WERI-Rb-1 (cell line): ENCODE measurements at regions not wholly inside any gene's neighbourhood (a gene's known extent, or its start where the extent isn't known, plus 50 kb on each side); places are given as distances from the start of the nearest gene placed in this dataset.
"Not testable (repeated sequence)": the region's sequence is repeated elsewhere in the genome, so short reads cannot be mapped to it uniquely, and the experiment has no call there.

Source experiments
- DNase-seq: peaks from one replicate; pipeline ENCODE4 v3.0.0-alpha.2; 2020
- H3K27ac ChIP-seq: fragments of 250-450 bp; sonication (Bioruptor Pico); 2 replicates; pipeline ENCODE4 v1.5.1; 2020; ENCODE audit warnings: mild to moderate bottlenecking, moderate library complexity
- H3K27me3 ChIP-seq: fragments of 250-450 bp; sonication (Bioruptor Pico); 2 replicates; pipeline ENCODE4 v1.5.1; 2021; ENCODE audit warnings: mild to moderate bottlenecking, low read depth, moderate library complexity; ENCODE audit not compliant: insufficient read depth, severe bottlenecking
- H3K36me3 ChIP-seq: fragments of 250-450 bp; sonication (Bioruptor Pico); 2 replicates; pipeline ENCODE4 v1.5.1; 2020; ENCODE audit warnings: mild to moderate bottlenecking, moderate library complexity
- H3K4me3 ChIP-seq: 2 replicates; pipeline ENCODE4 v1.5.1; 2011; ENCODE audit warnings: low read depth, mild to moderate bottlenecking, control low read depth, low read length
- H3K9me3 ChIP-seq: fragments of 250-450 bp; sonication (Bioruptor Pico); 2 replicates; pipeline ENCODE4 v1.5.1; 2021; ENCODE audit warnings: mild to moderate bottlenecking, moderate library complexity; ENCODE audit not compliant: severe bottlenecking
- TF ChIP-seq, protein P1 (sequence below): IDR thresholded peaks from 2 replicates; pipeline ENCODE4 v1.5.1; 2011; ENCODE audit warnings: low read depth, mild to moderate bottlenecking, control low read depth, inconsistent platforms, low read length

- H3K9me3 ChIP-seq: peaks cover 3% of the 10 kb centered on the region
- H3K27me3 ChIP-seq: peaks cover 37% of the 10 kb centered on the region
- no peak overlapping the region for H3K27ac ChIP-seq
- H3K4me3 ChIP-seq: no peak overlapping the region
- H3K36me3 ChIP-seq: no peaks in the 10 kb centered on the region
- DNase-seq: no peak
- TF ChIP-seq, protein P1, sequence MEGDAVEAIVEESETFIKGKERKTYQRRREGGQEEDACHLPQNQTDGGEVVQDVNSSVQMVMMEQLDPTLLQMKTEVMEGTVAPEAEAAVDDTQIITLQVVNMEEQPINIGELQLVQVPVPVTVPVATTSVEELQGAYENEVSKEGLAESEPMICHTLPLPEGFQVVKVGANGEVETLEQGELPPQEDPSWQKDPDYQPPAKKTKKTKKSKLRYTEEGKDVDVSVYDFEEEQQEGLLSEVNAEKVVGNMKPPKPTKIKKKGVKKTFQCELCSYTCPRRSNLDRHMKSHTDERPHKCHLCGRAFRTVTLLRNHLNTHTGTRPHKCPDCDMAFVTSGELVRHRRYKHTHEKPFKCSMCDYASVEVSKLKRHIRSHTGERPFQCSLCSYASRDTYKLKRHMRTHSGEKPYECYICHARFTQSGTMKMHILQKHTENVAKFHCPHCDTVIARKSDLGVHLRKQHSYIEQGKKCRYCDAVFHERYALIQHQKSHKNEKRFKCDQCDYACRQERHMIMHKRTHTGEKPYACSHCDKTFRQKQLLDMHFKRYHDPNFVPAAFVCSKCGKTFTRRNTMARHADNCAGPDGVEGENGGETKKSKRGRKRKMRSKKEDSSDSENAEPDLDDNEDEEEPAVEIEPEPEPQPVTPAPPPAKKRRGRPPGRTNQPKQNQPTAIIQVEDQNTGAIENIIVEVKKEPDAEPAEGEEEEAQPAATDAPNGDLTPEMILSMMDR: no peak
These were observed 118.2 kb upstream of the OR9Q1 start for GRCh38 chr11:57905439-57905838.

- not testable (repeated sequence) for DNase-seq, H3K9me3 ChIP-seq, H3K4me3 ChIP-seq, H3K27ac ChIP-seq, H3K36me3 ChIP-seq
- H3K27me3 ChIP-seq: peaks cover 36% of the 10 kb centered on the region
These were observed 115.3 kb upstream of the OR9Q1 start for GRCh38 chr11:57908399-57908798.

- H3K9me3 ChIP-seq, H3K4me3 ChIP-seq, H3K27ac ChIP-seq, DNase-seq, H3K36me3 ChIP-seq: not testable (repeated sequence)
- peaks cover 57% of the 10 kb centered on the region for H3K27me3 ChIP-seq
These were observed 112.2 kb upstream of the OR9Q1 start for GRCh38 chr11:57911522-57911921.

- Histone ChIP-seq H3K36me3 (no peaks in the 10 kb centered on the region), H3K27ac (no peak overlapping the region), H3K9me3 (no peaks in the 10 kb centered on the region), H3K27me3 (peaks cover 71% of the 10 kb centered on the region), H3K4me3 (no peak overlapping the region)
- no peak for DNase-seq
- TF ChIP-seq, protein P1: no peak
These were observed 109.7 kb upstream of the OR9Q1 start for GRCh38 chr11:57913715-57914704.

GRCh38 chr11:57917632-57918031, 106.0 kb upstream of the OR9Q1 start:
- Histone ChIP-seq H3K27ac (no peak overlapping the region), H3K36me3 (no peaks in the 10 kb centered on the region), H3K9me3 (no peaks in the 10 kb centered on the region), H3K4me3 (no peak overlapping the region), H3K27me3 (peaks cover 81% of the 10 kb centered on the region)
- DNase-seq: no peak
- TF ChIP-seq, protein P1: no peak

DNA sequence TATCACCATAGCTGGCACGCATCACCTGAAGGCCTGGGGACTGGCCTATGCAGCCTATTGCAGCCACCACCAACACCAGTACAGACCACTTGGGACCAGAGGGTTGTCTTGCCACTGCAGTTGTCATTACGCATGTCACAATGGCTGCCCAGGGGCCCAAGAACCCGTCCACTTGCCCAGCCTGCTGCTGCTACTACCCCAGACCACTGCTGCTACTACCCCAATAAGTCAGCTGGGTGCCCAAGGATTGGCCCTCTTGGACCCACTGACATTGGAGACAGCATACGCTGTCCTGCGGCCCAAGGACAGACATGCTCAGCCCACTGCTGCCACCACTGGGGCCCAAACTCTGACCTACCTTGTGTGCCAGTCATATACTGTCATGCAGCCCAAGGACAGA, 102.7 kb upstream of the OR9Q1 start:
- H3K36me3 ChIP-seq: no peaks in the 10 kb centered on the region
- TF ChIP-seq, protein P1: no peak
- H3K4me3 ChIP-seq: no peak overlapping the region
- no peaks in the 10 kb centered on the region for H3K9me3 ChIP-seq
- no peak overlapping the region for H3K27ac ChIP-seq
- H3K27me3 ChIP-seq: peaks cover 55% of the 10 kb centered on the region
- no peak for DNase-seq
